Epidermal melanocyte (primary cell): ENCODE measurements at regions not wholly inside any gene's neighbourhood (a gene's known extent, or its start where the extent isn't known, plus 50 kb on each side); places are given as distances from the start of the nearest gene placed in this dataset.

ENCODE experiments used
- DNase-seq: peaks from one replicate; pipeline ENCODE4 v3.0.0; 2011; ENCODE audit warnings: low spot score; ENCODE audit not compliant: insufficient read length

- DNase-seq, result no peak
Observed at GRCh38 chr11:80383655-80384054, 942.8 kb upstream of the TENM4 start.

GRCh38 chr11:80379620-80380278 lies 938.9 kb upstream of the TENM4 start:
- DNase-seq, result no peak

GRCh38 chr11:80371931-80372330 lies 931.1 kb upstream of the TENM4 start:
- no peak for DNase-seq

- no peak for DNase-seq
Observed at GRCh38 chr11:80365980-80366379, 925.1 kb upstream of the TENM4 start.

GRCh38 chr11:80365076-80365725 lies 924.4 kb upstream of the TENM4 start:
- no peak for DNase-seq

- DNase-seq, result no peak
Observed at GRCh38 chr11:80362563-80363340, 921.9 kb upstream of the TENM4 start.

GRCh38 chr11:80355251-80355650 lies 914.4 kb upstream of the TENM4 start:
- DNase-seq, result no peak

- no peak for DNase-seq
Observed at GRCh38 chr11:80350541-80350940, 909.7 kb upstream of the TENM4 start.

- no peak for DNase-seq
Observed at GRCh38 chr11:80349997-80350396, 909.2 kb upstream of the TENM4 start.

- DNase-seq, result no peak
Observed at GRCh38 chr11:80346353-80347059, 905.7 kb upstream of the TENM4 start.

GRCh38 chr11:80343436-80343835 lies 902.6 kb upstream of the TENM4 start:
- DNase-seq, result no peak

- no peak for DNase-seq
Observed at GRCh38 chr11:80338231-80338630, 897.4 kb upstream of the TENM4 start.

- no peak for DNase-seq
Observed at GRCh38 chr11:80331694-80332093, 890.9 kb upstream of the TENM4 start.

GRCh38 chr11:80330264-80330663 lies 889.4 kb upstream of the TENM4 start:
- no peak for DNase-seq

GRCh38 chr11:80328774-80329173 lies 887.9 kb upstream of the TENM4 start:
- DNase-seq, result no peak

GRCh38 chr11:80327956-80328614 lies 887.3 kb upstream of the TENM4 start:
- no peak for DNase-seq

- DNase-seq, result no peak
Observed at GRCh38 chr11:80321786-80322185, 881.0 kb upstream of the TENM4 start.

- no peak for DNase-seq
Observed at GRCh38 chr11:80320765-80321164, 879.9 kb upstream of the TENM4 start.

- no peak for DNase-seq
Observed at GRCh38 chr11:80320226-80320625, 879.4 kb upstream of the TENM4 start.

- no peak for DNase-seq
Observed at GRCh38 chr11:80317612-80318011, 876.8 kb upstream of the TENM4 start.

GRCh38 chr11:80315200-80315599 lies 874.4 kb upstream of the TENM4 start:
- DNase-seq, result no peak
